ENCODE measurements at regions not wholly inside any gene's neighbourhood (a gene's known extent, or its start where the extent isn't known, plus 50 kb on each side); places are given as distances from the start of the nearest gene placed in this dataset.

- TF ChIP-seq CTCF (IDR thresholded peaks at IDR 0.05; ENCODE audit: extremely low read depth in 1 of 2, insufficient read depth in 1 of 2, low read depth in 1 of 2, low read length in 2 of 2): no peak
- TF ChIP-seq POLR2AphosphoS5 (IDR thresholded peaks at IDR 0.05; ENCODE audit: insufficient read depth, low read depth, low read length): no peak
- TF ChIP-seq MAX (IDR thresholded peaks at IDR 0.05; ENCODE audit: insufficient read depth, insufficient read length): no peak
- TF ChIP-seq POLR2A (IDR thresholded peaks at IDR 0.05; ENCODE audit: low read depth, low read length): no peak
- TF ChIP-seq GATA2 (IDR thresholded peaks at IDR 0.05; ENCODE audit: insufficient read depth, insufficient read length, low read depth, low read length): no peak
- no peak for TF ChIP-seq EZH2 (IDR thresholded peaks at IDR 0.05; ENCODE audit: borderline replicate concordance, low read depth, low read length, severe bottlenecking)
- no peak for TF ChIP-seq MYC (IDR thresholded peaks at IDR 0.05; ENCODE audit: low read depth, low read length)
- no peak for TF ChIP-seq JUN (IDR thresholded peaks at IDR 0.05; ENCODE audit: borderline replicate concordance, insufficient read depth, insufficient read length, low read depth)
These were observed 405.9 kb upstream of the HS6ST1 start for GRCh38 chr2:128724547-128724946.
